Spleen (tissue), 11 donors: ENCODE measurements at regions not wholly inside any gene's neighbourhood (a gene's known extent, or its start where the extent isn't known, plus 50 kb on each side); places are given as distances from the start of the nearest gene placed in this dataset.

ENCODE experiments used
- DNase-seq: peaks from one replicate; pipeline ENCODE4 v3.0.0-alpha.2; 2020
- H3K27ac ChIP-seq, 8 donors: fragments of 200-600 bp; sonication (generic) in 7 of 8; 1 replicate in 4 of 8; 2 replicates in 4 of 8; pipeline versions ENCODE4 v1.5.0 to v1.8.0; 2016 to 2021; ENCODE audit warnings: inconsistent platforms in 4 of 8, mild to moderate bottlenecking in 4 of 8, moderate library complexity in 1 of 8
- H3K27me3 ChIP-seq, 7 donors: fragments of 200-600 bp; sonication (generic) in 6 of 7; replicated peaks in 1 of 7; 1 replicate in 4 of 7; 2 replicates in 3 of 7; pipeline versions ENCODE4 v1.5.0 to v1.8.0; 2016 to 2021; ENCODE audit warnings: inconsistent platforms in 3 of 7, mild to moderate bottlenecking in 1 of 7
- H3K36me3 ChIP-seq, 6 donors: fragments of 200-600 bp; sonication (generic) in 5 of 6; 1 replicate in 4 of 6; 2 replicates in 2 of 6; pipeline versions ENCODE4 v1.5.0 to v1.8.0; 2016 to 2021; ENCODE audit warnings: inconsistent platforms in 2 of 6
- H3K4me1 ChIP-seq, 6 donors: fragments of 200-600 bp; sonication (generic) in 5 of 6; 1 replicate in 3 of 6; 2 replicates in 3 of 6; pipeline versions ENCODE4 v1.5.0 to v1.8.0; 2016 to 2021; ENCODE audit warnings: inconsistent platforms in 3 of 6
- H3K4me3 ChIP-seq, 8 donors: fragments of 200-600 bp; sonication (generic) in 7 of 8; 1 replicate in 4 of 8; 2 replicates in 4 of 8; pipeline versions ENCODE4 v1.5.0 to v1.8.0; 2016 to 2021; ENCODE audit warnings: inconsistent platforms in 4 of 8, mild to moderate bottlenecking in 4 of 8, moderate library complexity in 2 of 8
- H3K9me3 ChIP-seq, 8 donors: fragments of 200-600 bp; sonication (generic) in 7 of 8; 1 replicate in 4 of 8; 2 replicates in 4 of 8; pipeline versions ENCODE4 v1.5.0 to v1.8.0; 2016 to 2021; ENCODE audit warnings: inconsistent platforms in 4 of 8
- CTCF ChIP-seq, 11 experiments: fragments of 200-600 bp in 7 of 11; fragments of 450-650 bp in 4 of 11; sonication (generic) in 4 of 11; IDR thresholded peaks in 8 of 11; conservative IDR thresholded peaks in 3 of 11; 1 replicate in 7 of 11; 2 replicates in 4 of 11; pipeline versions ENCODE4 v1.4.0 to v1.8.0; 2016 to 2021; ENCODE audit warnings: antibody characterized with exemption in 11 of 11, inconsistent platforms in 4 of 11, mild to moderate bottlenecking in 1 of 11
- POLR2A ChIP-seq, 3 donors: fragments of 450-650 bp; IDR thresholded peaks; one replicate each; pipeline ENCODE4 v1.5.1; 2017; ENCODE audit warnings: antibody characterized with exemption in 3 of 3, mild to moderate bottlenecking in 1 of 3
- POLR2AphosphoS5 ChIP-seq, 3 donors: sonication (generic); formaldehyde crosslinking; IDR thresholded peaks; one replicate each; pipeline ENCODE4 v1.5.1; 2017; ENCODE audit warnings: antibody characterized with exemption in 3 of 3
- WGBS, 5 donors: extraction: QIAGEN DNeasy Blood & Tissue Kit in 3 of 5; methylation state at CpG; one replicate each; pipeline versions ENCODE4 v1.1.5 to v1.1.7; 2013 to 2018; 5-methylcytosine and 5-hydroxymethylcytosine counted together
- intact Hi-C: fragments of 100-400 bp; cut with DNase I; formaldehyde crosslinking; loops from one replicate; pipeline ENCODE4 v1.15.0; 2023; ENCODE audit warnings: low total_unique reads
- donor health status: healthy with polysubstance abuse.
- donor health status: DM: no; HTN: no; CAD: no; lungs with moderate emphysema.
- donor health status: DM: no; HTN: no; CAD: no.
- donor health status: Bipolar disorder and iron deficiency.
- donor health status: healthy.
- donor health status: DM: no; HTN: no; CAD: no.
- donor health status: DM: yes; HTN: yes; CAD: no.

DNA sequence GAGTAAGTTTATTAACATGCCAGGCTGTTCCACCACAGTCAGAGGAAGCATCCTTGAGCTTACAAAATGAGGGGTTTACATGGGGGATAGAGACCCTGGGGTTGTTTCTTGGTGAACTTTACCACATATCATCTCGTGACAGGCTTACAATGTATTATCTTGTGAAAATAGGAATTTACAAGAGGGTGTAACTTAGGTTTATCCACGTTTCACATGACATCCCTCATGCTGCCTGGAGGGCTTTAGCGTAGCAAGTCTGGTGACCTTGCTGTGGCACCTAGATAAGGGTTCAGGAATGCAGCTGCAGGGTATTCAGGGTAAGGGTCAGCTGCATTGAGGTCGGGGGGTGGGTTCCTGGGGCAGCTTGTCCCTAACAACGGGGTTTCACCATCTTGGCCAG lies 154.6 kb upstream of the ARG1 start:
- no peaks in the 10 kb centered on the region for H3K27me3 ChIP-seq
- H3K36me3 ChIP-seq = no peaks in the 10 kb centered on the region
- 61 to 84% (median 72%) methylated on average over 4 to 5 of the region's 5 CpGs for WGBS, 5 donors
- DNase-seq = no peak
- TF ChIP-seq POLR2AphosphoS5 (IDR thresholded peaks at IDR 0.05) (no peak), POLR2A (IDR thresholded peaks at IDR 0.05) (no peak), CTCF (IDR thresholded peaks at IDR 0.05 in 8 of 11, conservative IDR thresholded peaks at IDR 0.05 in 3 of 11) (no peak)
- no peaks in the 10 kb centered on the region for H3K4me1 ChIP-seq
- no peak overlapping the region for H3K4me3 ChIP-seq
- intact Hi-C loops = no loop called here
- no peak overlapping the region for H3K27ac ChIP-seq
- H3K9me3 ChIP-seq = no peaks in the 10 kb centered on the region

DNA sequence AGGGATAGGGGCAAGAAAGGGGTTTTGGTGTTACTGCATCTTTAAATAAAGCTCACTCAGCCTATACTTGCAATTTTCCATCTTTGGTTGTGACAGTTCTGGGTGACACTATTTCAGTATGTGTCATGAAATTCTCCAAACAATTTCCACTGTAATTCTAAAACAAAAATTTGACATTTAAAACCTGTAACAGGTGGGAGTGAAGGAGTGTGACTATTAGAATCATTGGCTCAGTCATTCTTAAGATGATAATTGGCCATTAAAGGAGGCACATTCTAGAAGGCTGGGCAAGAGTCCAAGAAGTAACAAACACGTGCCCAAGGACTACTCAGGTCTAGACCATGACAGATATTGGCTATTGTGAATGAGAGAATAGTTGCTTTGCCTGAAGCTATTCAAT lies 153.3 kb upstream of the ARG1 start:
- Histone ChIP-seq H3K9me3 (no peaks in the 10 kb centered on the region), H3K36me3 (no peaks in the 10 kb centered on the region), H3K4me1 (no peaks in the 10 kb centered on the region), H3K27ac (no peak overlapping the region), H3K4me3 (no peak overlapping the region), H3K27me3 (no peaks in the 10 kb centered on the region)
- 49 to 76% (median 64%) methylated on average over 1 of the region's 1 CpG for WGBS, 5 donors
- TF ChIP-seq CTCF (IDR thresholded peaks at IDR 0.05 in 8 of 11, conservative IDR thresholded peaks at IDR 0.05 in 3 of 11) (no peak), POLR2A (IDR thresholded peaks at IDR 0.05) (no peak), POLR2AphosphoS5 (IDR thresholded peaks at IDR 0.05) (no peak)
- no peak for DNase-seq
- intact Hi-C loops = no loop called here

- Histone ChIP-seq H3K4me1 (peaks cover 0 to 15% (median 5%) of the 10 kb centered on the region in 6 donors), H3K4me3 (no peak overlapping the region), H3K27ac (no peak overlapping the region), H3K27me3 (no peaks in the 10 kb centered on the region), H3K9me3 (peaks cover 0 to 9% (median under 1%) of the 10 kb centered on the region in 8 donors), H3K36me3 (no peaks in the 10 kb centered on the region)
- TF ChIP-seq POLR2A (IDR thresholded peaks at IDR 0.05) (no peak), CTCF (IDR thresholded peaks at IDR 0.05 in 8 of 11, conservative IDR thresholded peaks at IDR 0.05 in 3 of 11) (no peak), POLR2AphosphoS5 (IDR thresholded peaks at IDR 0.05) (no peak)
- intact Hi-C loops = no loop called here
- no peak for DNase-seq
Measured at GRCh38 chr6:131424016-131424415, 149.0 kb upstream of the ARG1 start.

GRCh38 chr6:131424475-131424874 lies 148.6 kb upstream of the ARG1 start:
- Histone ChIP-seq H3K27ac (no peak overlapping the region), H3K4me3 (no peak overlapping the region), H3K9me3 (peaks cover 0 to 12% (median 1%) of the 10 kb centered on the region in 8 donors), H3K27me3 (no peaks in the 10 kb centered on the region), H3K4me1 (peaks cover 0 to 15% (median 5%) of the 10 kb centered on the region in 6 donors), H3K36me3 (no peaks in the 10 kb centered on the region)
- TF ChIP-seq POLR2AphosphoS5 (IDR thresholded peaks at IDR 0.05) (no peak), CTCF (IDR thresholded peaks at IDR 0.05 in 8 of 11, conservative IDR thresholded peaks at IDR 0.05 in 3 of 11) (no peak), POLR2A (IDR thresholded peaks at IDR 0.05) (no peak)
- 86 to 93% (median 88%) methylated on average over 4 of the region's 4 CpGs for WGBS, 5 donors
- intact Hi-C loops = no loop called here
- no peak for DNase-seq
